GM12878 (cell line): ENCODE measurements at regions not wholly inside any gene's neighbourhood (a gene's known extent, or its start where the extent isn't known, plus 50 kb on each side); places are given as distances from the start of the nearest gene placed in this dataset.

Source experiments
- ATAC-seq: fragments of 200-7000 bp; cut with Tn5 transposase; 3 replicates; pipeline ENCODE4 v1.9.1; 2020; ENCODE audit warnings: mild to moderate bottlenecking, moderate library complexity
- BruUV-seq: library from RNA; stranded (reverse); fragments of 400-500 nt; replicated peaks from 2 replicates; lab custom pipeline; 2021; lab: Mats Ljungman, UMichigan
- CTCF ChIA-PET: fragments of 300-600 bp; sonication (Branson Sonifier 250); formaldehyde crosslinking; extraction: SDS; loops from one replicate; lab custom pipeline; 2021; ENCODE audit warnings: inconsistent platforms; lab: Yijun Ruan, JAX
- POLR2A ChIA-PET: fragments of 350-600 bp; formaldehyde crosslinking; extraction: SDS; loops from one replicate; lab custom pipeline; 2021; ENCODE audit warnings: inconsistent platforms; lab: Charles Lee
- RAD21 ChIA-PET: fragments of 300-600 bp; sonication (Branson Sonifier 250); formaldehyde crosslinking; loops from one replicate; lab custom pipeline; 2023; ENCODE audit warnings: antibody characterized with exemption; ENCODE audit not compliant: unreplicated experiment; lab: Charles Lee
- SMC1A ChIA-PET: fragments of 300-600 bp; sonication (Branson Sonifier 250); formaldehyde crosslinking; loops from one replicate; lab custom pipeline; 2023; ENCODE audit not compliant: unreplicated experiment, uncharacterized antibody; lab: Charles Lee
- DNase-seq: peaks from one replicate; pipeline ENCODE4 v3.0.0-alpha.2; 2011; ENCODE audit warnings: low read depth, low spot score
- FAIRE-seq: peaks from 3 replicates; lab custom pipeline; 2011; peaks lifted over from hg19 to GRCh38; lab: Jason Lieb, UNC
- H2AFZ ChIP-seq: 2 replicates; pipeline ENCODE4 v1.6.0; 2011; ENCODE audit warnings: low read depth, low read length, control low read depth; ENCODE audit not compliant: control insufficient read depth
- H3K27ac ChIP-seq: 2 replicates; pipeline ENCODE4 v1.5.1; 2011; ENCODE audit warnings: control low read depth; ENCODE audit not compliant: control insufficient read depth, insufficient read depth
- H3K27me3 ChIP-seq, 2 experiments: replicated peaks in 1 of 2; 2 replicates each; pipeline versions ENCODE4 v1.6.0 to v1.6.1; 2011; ENCODE audit warnings: low read length in 1 of 2; ENCODE audit not compliant: control insufficient read depth in 2 of 2, insufficient read depth in 2 of 2
- H3K36me3 ChIP-seq, 2 experiments: 2 replicates each; pipeline ENCODE4 v1.5.1; 2011; ENCODE audit warnings: low read length in 1 of 2; ENCODE audit not compliant: control insufficient read depth in 2 of 2, insufficient read depth in 2 of 2
- H3K4me1 ChIP-seq: 2 replicates; pipeline ENCODE4 v1.6.1; 2011; ENCODE audit warnings: mild to moderate bottlenecking, low read length, moderate library complexity, mixed read lengths; ENCODE audit not compliant: control insufficient read depth, insufficient read depth
- H3K4me2 ChIP-seq: 2 replicates; pipeline ENCODE4 v1.6.0; 2011; ENCODE audit warnings: control low read depth; ENCODE audit not compliant: control insufficient read depth, insufficient read depth
- H3K4me3 ChIP-seq: fragments of 200-600 bp; sonication (generic); 2 replicates; pipeline ENCODE4 v1.5.1; 2016
- H3K79me2 ChIP-seq: 2 replicates; pipeline ENCODE4 v1.6.0; 2011; ENCODE audit warnings: low read length; ENCODE audit not compliant: control insufficient read depth, insufficient read depth
- H3K9ac ChIP-seq: 2 replicates; pipeline ENCODE4 v1.8.0; 2011; ENCODE audit warnings: low read length, control low read depth, mixed read lengths; ENCODE audit not compliant: control insufficient read depth, insufficient read depth
- H3K9me3 ChIP-seq: replicated peaks from 3 replicates; pipeline ENCODE4 v1.5.1; 2011; ENCODE audit warnings: mild to moderate bottlenecking, low read length; ENCODE audit not compliant: control insufficient read depth, insufficient read depth
- H4K20me1 ChIP-seq: 2 replicates; pipeline ENCODE4 v1.6.0; 2011; ENCODE audit not compliant: control insufficient read depth, insufficient read depth
- ATF3 ChIP-seq: IDR thresholded peaks from 2 replicates; pipeline ENCODE4 v1.6.1; 2011; ENCODE audit warnings: low read depth, mild to moderate bottlenecking, low read length, moderate library complexity, borderline replicate concordance; ENCODE audit errors: extremely low read depth
- BMI1 ChIP-seq: fragments of 450-650 bp; IDR thresholded peaks from 2 replicates; pipeline ENCODE4 v1.6.1; 2016; ENCODE audit warnings: mild to moderate bottlenecking, moderate library complexity, borderline replicate concordance
- DPF2 ChIP-seq: fragments of 450-650 bp; IDR thresholded peaks from 2 replicates; pipeline ENCODE4 v1.6.1; 2017; ENCODE audit warnings: mild to moderate bottlenecking
- EED ChIP-seq: sonication (generic); IDR thresholded peaks from 2 replicates; pipeline ENCODE4 v1.6.1; 2016; ENCODE audit warnings: antibody characterized with exemption, low read depth
- EGR1 ChIP-seq, 2 experiments: IDR thresholded peaks; 1 replicate in 1 of 2; 2 replicates in 1 of 2; pipeline ENCODE4 v1.6.1; 2011 to 2012; ENCODE audit warnings: low read depth in 2 of 2, low read length in 2 of 2, borderline replicate concordance in 1 of 2, mild to moderate bottlenecking in 1 of 2, moderate library complexity in 1 of 2
- EP300 ChIP-seq, 2 experiments: fragments of 150-350 bp in 1 of 2; IDR thresholded peaks; 2 replicates each; pipeline ENCODE4 v1.6.1; 2011 to 2012; ENCODE audit warnings: low read depth in 2 of 2, low read length in 2 of 2, borderline replicate concordance in 1 of 2, improper control_type of control experiment in 1 of 2, inconsistent platforms in 1 of 2; ENCODE audit not compliant: control insufficient read depth in 1 of 2
- EZH2 ChIP-seq: IDR thresholded peaks from 2 replicates; pipeline ENCODE4 v1.6.1; 2012; ENCODE audit warnings: low read depth, mild to moderate bottlenecking, control low read depth, inconsistent platforms, low read length, borderline replicate concordance; ENCODE audit not compliant: control insufficient read depth
- HCFC1 ChIP-seq: fragments of 150-350 bp; IDR thresholded peaks from 2 replicates; pipeline ENCODE4 v1.6.1; 2014; ENCODE audit warnings: low read length
- IRF4 ChIP-seq: IDR thresholded peaks from 2 replicates; pipeline ENCODE4 v1.6.1; 2011; ENCODE audit warnings: low read depth, low read length
- JUNB ChIP-seq: IDR thresholded peaks from 2 replicates; pipeline ENCODE4 v1.6.1; 2016; ENCODE audit warnings: antibody characterized with exemption, mild to moderate bottlenecking
- MAX ChIP-seq: IDR thresholded peaks from 2 replicates; pipeline ENCODE4 v1.6.1; 2012; ENCODE audit warnings: low read depth, low read length, improper control_type of control experiment
- NR2C2 ChIP-seq: IDR thresholded peaks from 2 replicates; pipeline ENCODE4 v1.6.1; 2011; ENCODE audit warnings: borderline replicate concordance, low read depth; ENCODE audit not compliant: control insufficient read depth, insufficient read length
- PKNOX1 ChIP-seq: fragments of 450-650 bp; IDR thresholded peaks from 2 replicates; pipeline ENCODE4 v1.6.1; 2016; ENCODE audit warnings: mild to moderate bottlenecking
- RFX5 ChIP-seq: IDR thresholded peaks from 2 replicates; pipeline ENCODE4 v1.6.1; 2011; ENCODE audit warnings: low read depth, low read length, improper control_type of control experiment
- RUNX3 ChIP-seq: IDR thresholded peaks from 2 replicates; pipeline ENCODE4 v1.6.1; 2012; ENCODE audit warnings: low read length, inconsistent platforms
- SKIL ChIP-seq: fragments of 450-650 bp; IDR thresholded peaks from 2 replicates; pipeline ENCODE4 v1.6.1; 2017; ENCODE audit warnings: mild to moderate bottlenecking, low read depth, inconsistent platforms; ENCODE audit not compliant: poor library complexity, severe bottlenecking
- SP1 ChIP-seq: IDR thresholded peaks from one replicate; pipeline ENCODE4 v1.6.1; 2011; ENCODE audit warnings: low read depth, low read length
- ZNF687 ChIP-seq: fragments of 450-650 bp; IDR thresholded peaks from 2 replicates; pipeline ENCODE4 v1.6.1; 2017; ENCODE audit warnings: mild to moderate bottlenecking, moderate library complexity
- WGBS: methylation state at CpG from one replicate; pipeline ENCODE4 v1.1.6; 2016; ENCODE audit warnings: low lambda C conversion rate; ENCODE audit not compliant: insufficient replicate concordance, insufficient coverage; ENCODE audit errors: missing lambda C conversion rate; 5-methylcytosine and 5-hydroxymethylcytosine counted together
- in situ Hi-C: fragments of 300-500 bp; cut with MboI; formaldehyde crosslinking; loops from 9 replicates; pipeline ENCODE4 v1.14.3; 2018; ENCODE audit warnings: mixed read lengths
- intact Hi-C: fragments of 100-400 bp; cut with micrococcal nuclease; formaldehyde crosslinking; loops from one replicate; pipeline ENCODE4 v1.14.2; 2022; ENCODE audit not compliant: unreplicated experiment

GRCh38 chr11:29482510-29482909 lies 534.3 kb downstream of the KCNA4 start:
- Histone ChIP-seq H3K9me3 (no peaks in the 10 kb centered on the region), H3K79me2 (no peaks in the 10 kb centered on the region), H3K4me2 (no peak overlapping the region), H3K27me3 (no peaks in the 10 kb centered on the region), H3K4me1 (no peaks in the 10 kb centered on the region), H3K27ac (no peak overlapping the region), H4K20me1 (no peaks in the 10 kb centered on the region), H2AFZ (no peak overlapping the region), H3K36me3 (no peaks in the 10 kb centered on the region), H3K9ac (no peak overlapping the region), H3K4me3 (no peak overlapping the region)
- ChIA-PET RAD21 (no interaction called here), POLR2A (no interaction called here), SMC1A (no interaction called here), CTCF (no interaction called here)
- intact Hi-C loops, result no loop called here
- 36% methylated on average over 4 of the region's 4 CpGs for WGBS
- no TSS peak for BruUV-seq
- ATAC-seq (no peak), DNase-seq (no peak), FAIRE-seq (no peak)
- in situ Hi-C loops, result no loop called here
- TF ChIP-seq EGR1 (IDR thresholded peaks at IDR 0.05; ENCODE audit: borderline replicate concordance in 1 of 2, low read depth in 2 of 2, low read length in 2 of 2) (no peak), DPF2 (no peak), RFX5 (no peak), SP1 (no peak), MAX (no peak), ZNF687 (no peak), IRF4 (no peak), EP300 (IDR thresholded peaks at IDR 0.05; ENCODE audit: borderline replicate concordance in 1 of 2, control insufficient read depth in 1 of 2, low read depth in 2 of 2, low read length in 2 of 2) (no peak), HCFC1 (no peak), BMI1 (no peak), EED (no peak), ATF3 (no peak), PKNOX1 (no peak), RUNX3 (no peak), JUNB (no peak), SKIL (no peak), EZH2 (no peak), NR2C2 (no peak)
